ENCODE measurements at regions not wholly inside any gene's neighbourhood (a gene's known extent, or its start where the extent isn't known, plus 50 kb on each side); places are given as distances from the start of the nearest gene placed in this dataset.

DNA sequence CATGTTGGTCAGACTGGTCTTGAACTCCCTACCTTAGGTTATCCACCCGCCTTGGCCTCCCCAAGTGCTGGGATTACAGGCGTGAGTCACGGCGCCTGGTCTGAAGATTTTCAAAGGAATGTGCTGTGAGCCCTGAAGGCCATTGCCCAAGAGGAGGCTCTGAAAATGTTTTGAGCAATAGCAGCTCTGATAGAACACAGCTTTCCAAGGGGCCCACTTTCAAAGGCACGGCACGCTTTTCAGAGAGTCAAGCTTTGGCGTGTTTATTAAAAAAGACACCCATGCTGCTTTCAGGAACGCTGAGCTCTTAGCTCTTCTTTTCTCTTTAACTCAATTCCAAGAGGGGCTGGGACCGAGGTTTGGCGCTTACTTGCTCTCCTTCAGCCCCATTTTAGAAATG lies 73.8 kb upstream of the CDON start:
- CTCF ChIA-PET (ENCODE audit: low intra/inter-chr PET ratio): no interaction called here
- no peaks in the 10 kb centered on the region for H3K36me3 ChIP-seq (ENCODE audit: control insufficient read depth, insufficient read depth, low read length)
- WGBS (ENCODE audit: insufficient coverage, low coverage, missing lambda C conversion rate): 1% methylated on average over 8 of the region's 10 CpGs
- no peak for ATAC-seq
- no peaks in the 10 kb centered on the region for H3K9me1 ChIP-seq (ENCODE audit: control insufficient read depth, insufficient read depth, low read length)
- DNase-seq (ENCODE audit: extremely low read depth in 1 of 4, low spot score in 3 of 4): no peak
- in situ Hi-C loops (cut with MboI) (no loop called here), intact Hi-C loops (cut with micrococcal nuclease) (no loop called here)
- no peak for FAIRE-seq
- no TSS peak for BruUV-seq (replicated peaks)
- POLR2A ChIA-PET: interaction anchor here (0.6 to 1.1 kb wide), 2 partner anchors 19 to 54 kb away, joined by 3 to 4 read pairs; no protein-coding TSS in a partner anchor
- H2AFZ ChIP-seq (ENCODE audit: low read depth, low read length): no peak overlapping the region
- no peak overlapping the region for H3K27ac ChIP-seq (ENCODE audit: extremely low read depth, low read depth, low read length)
- no peak overlapping the region for H3K4me3 ChIP-seq
- no peak overlapping the region for H3K4me2 ChIP-seq (ENCODE audit: insufficient read depth, low read length)
- H3K9ac ChIP-seq (ENCODE audit: insufficient read depth in 1 of 2, low read depth in 2 of 2, low read length in 2 of 2): no peak overlapping the region
- no peaks in the 10 kb centered on the region; a peak in 2 of 5 replicates for H3K4me1 ChIP-seq (replicated peaks in 1 of 2; ENCODE audit: control insufficient read depth in 2 of 2, insufficient read depth in 2 of 2, low read length in 2 of 2)
- peaks cover 53 to 95% of the 10 kb centered on the region in 2 experiments for H3K27me3 ChIP-seq (ENCODE audit: control insufficient read depth in 2 of 2, insufficient read depth in 2 of 2, low read length in 2 of 2)
- H4K20me1 ChIP-seq (replicated peaks; ENCODE audit: control insufficient read depth, insufficient read depth, low read length): peaks cover 3% of the 10 kb centered on the region; the same call in 1 of the 2 replicates
- no peaks in the 10 kb centered on the region for H3K79me2 ChIP-seq (ENCODE audit: control insufficient read depth, insufficient read depth, low read length)
- H3K9me3 ChIP-seq (replicated peaks; ENCODE audit: control insufficient read depth, insufficient read depth, low read depth, low read length): no peaks in the 10 kb centered on the region
- TF ChIP-seq ZNF134 (CRISPR knock-in tag; conservative IDR thresholded peaks at IDR 0.05): no peak
- no peak for TF ChIP-seq SP1 (CRISPR knock-in tag; IDR thresholded peaks at IDR 0.05)
- TF ChIP-seq CAMTA2 (CRISPR knock-in tag; conservative IDR thresholded peaks at IDR 0.05): no peak
- TF ChIP-seq ADNP (tag; IDR thresholded peaks at IDR 0.05): no peak
- TF ChIP-seq TGIF2 (CRISPR knock-in tag; IDR thresholded peaks at IDR 0.05): no peak
- TF ChIP-seq, protein P1, sequence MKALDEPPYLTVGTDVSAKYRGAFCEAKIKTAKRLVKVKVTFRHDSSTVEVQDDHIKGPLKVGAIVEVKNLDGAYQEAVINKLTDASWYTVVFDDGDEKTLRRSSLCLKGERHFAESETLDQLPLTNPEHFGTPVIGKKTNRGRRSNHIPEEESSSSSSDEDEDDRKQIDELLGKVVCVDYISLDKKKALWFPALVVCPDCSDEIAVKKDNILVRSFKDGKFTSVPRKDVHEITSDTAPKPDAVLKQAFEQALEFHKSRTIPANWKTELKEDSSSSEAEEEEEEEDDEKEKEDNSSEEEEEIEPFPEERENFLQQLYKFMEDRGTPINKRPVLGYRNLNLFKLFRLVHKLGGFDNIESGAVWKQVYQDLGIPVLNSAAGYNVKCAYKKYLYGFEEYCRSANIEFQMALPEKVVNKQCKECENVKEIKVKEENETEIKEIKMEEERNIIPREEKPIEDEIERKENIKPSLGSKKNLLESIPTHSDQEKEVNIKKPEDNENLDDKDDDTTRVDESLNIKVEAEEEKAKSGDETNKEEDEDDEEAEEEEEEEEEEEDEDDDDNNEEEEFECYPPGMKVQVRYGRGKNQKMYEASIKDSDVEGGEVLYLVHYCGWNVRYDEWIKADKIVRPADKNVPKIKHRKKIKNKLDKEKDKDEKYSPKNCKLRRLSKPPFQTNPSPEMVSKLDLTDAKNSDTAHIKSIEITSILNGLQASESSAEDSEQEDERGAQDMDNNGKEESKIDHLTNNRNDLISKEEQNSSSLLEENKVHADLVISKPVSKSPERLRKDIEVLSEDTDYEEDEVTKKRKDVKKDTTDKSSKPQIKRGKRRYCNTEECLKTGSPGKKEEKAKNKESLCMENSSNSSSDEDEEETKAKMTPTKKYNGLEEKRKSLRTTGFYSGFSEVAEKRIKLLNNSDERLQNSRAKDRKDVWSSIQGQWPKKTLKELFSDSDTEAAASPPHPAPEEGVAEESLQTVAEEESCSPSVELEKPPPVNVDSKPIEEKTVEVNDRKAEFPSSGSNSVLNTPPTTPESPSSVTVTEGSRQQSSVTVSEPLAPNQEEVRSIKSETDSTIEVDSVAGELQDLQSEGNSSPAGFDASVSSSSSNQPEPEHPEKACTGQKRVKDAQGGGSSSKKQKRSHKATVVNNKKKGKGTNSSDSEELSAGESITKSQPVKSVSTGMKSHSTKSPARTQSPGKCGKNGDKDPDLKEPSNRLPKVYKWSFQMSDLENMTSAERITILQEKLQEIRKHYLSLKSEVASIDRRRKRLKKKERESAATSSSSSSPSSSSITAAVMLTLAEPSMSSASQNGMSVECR (CRISPR knock-in tag; IDR thresholded peaks at IDR 0.05): no peak
- TF ChIP-seq, protein P2, sequence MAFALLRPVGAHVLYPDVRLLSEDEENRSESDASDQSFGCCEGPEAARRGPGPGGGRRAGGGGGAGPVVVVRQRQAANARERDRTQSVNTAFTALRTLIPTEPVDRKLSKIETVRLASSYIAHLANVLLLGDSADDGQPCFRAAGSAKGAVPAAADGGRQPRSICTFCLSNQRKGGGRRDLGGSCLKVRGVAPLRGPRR (CRISPR knock-in tag; IDR thresholded peaks at IDR 0.05): no peak
- TF ChIP-seq NELFE (IDR thresholded peaks at IDR 0.05; ENCODE audit: insufficient read depth, insufficient read length): no peak
- no peak for TF ChIP-seq PHF20 (IDR thresholded peaks at IDR 0.05; ENCODE audit: partially characterized antibody)
- TF ChIP-seq ELF1 (tag; IDR thresholded peaks at IDR 0.05): no peak
- no peak for TF ChIP-seq SIX5 (IDR thresholded peaks at IDR 0.05; ENCODE audit: borderline replicate concordance in 1 of 2, insufficient read depth in 1 of 2, low read depth in 1 of 2, low read length in 2 of 2)
- no peak for TF ChIP-seq DPF2 (IDR thresholded peaks at IDR 0.05)
- no peak for TF ChIP-seq YY1 (IDR thresholded peaks at IDR 0.05; ENCODE audit: borderline replicate concordance in 1 of 3, control insufficient read depth in 1 of 3, extremely low read depth in 1 of 3, insufficient read depth in 3 of 3, insufficient read length in 1 of 3, insufficient replicate concordance in 2 of 3, low read depth in 1 of 3, low read length in 2 of 3)
